ENCODE measurements at regions not wholly inside any gene's neighbourhood (a gene's known extent, or its start where the extent isn't known, plus 50 kb on each side); places are given as distances from the start of the nearest gene placed in this dataset.

DNA sequence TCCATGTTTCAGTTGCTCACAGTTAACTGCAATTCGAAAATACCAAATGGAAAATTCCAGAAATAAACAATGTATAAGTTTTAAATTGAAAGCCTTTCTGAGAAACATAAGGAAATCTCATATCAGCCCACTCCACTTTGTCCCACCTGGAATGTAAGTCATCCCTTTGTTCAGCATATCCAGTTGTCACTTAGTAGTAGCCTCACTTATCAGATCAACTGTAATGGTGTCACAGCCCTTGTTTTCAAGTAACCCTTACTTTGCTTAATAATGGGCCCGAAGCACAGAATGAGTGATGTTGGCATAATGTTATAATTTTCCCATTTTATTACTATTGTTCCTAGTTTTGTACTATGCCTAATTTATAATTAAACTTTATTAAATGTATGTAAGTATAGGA, 646.8 kb downstream of the C12orf50 start:
- Histone ChIP-seq H3K27me3 (ENCODE audit: insufficient read depth, low read depth, low read length) (no peaks in the 10 kb centered on the region), H3K27ac (ENCODE audit: low read length) (no peak overlapping the region), H3K4me2 (ENCODE audit: low read length) (no peak overlapping the region), H3K4me3 (ENCODE audit: low read length) (no peak overlapping the region), H3F3A (ENCODE audit: insufficient read depth, low read length, poor library complexity, severe bottlenecking) (no peaks in the 10 kb centered on the region), H2AFZ (ENCODE audit: low read depth, low read length) (no peak overlapping the region), H3K36me3 (ENCODE audit: insufficient read depth, low read length) (no peaks in the 10 kb centered on the region), H3K9ac (ENCODE audit: low read length) (no peak overlapping the region), H3K9me2 (ENCODE audit: insufficient read depth, low read length) (no peaks in the 10 kb centered on the region), H4K20me1 (ENCODE audit: insufficient read depth) (no peaks in the 10 kb centered on the region), H3K79me2 (replicated peaks; ENCODE audit: insufficient read depth, low read length) (no peaks in the 10 kb centered on the region), H3K9me3 (ENCODE audit: low read length) (no peaks in the 10 kb centered on the region)
- TF ChIP-seq, protein P1, sequence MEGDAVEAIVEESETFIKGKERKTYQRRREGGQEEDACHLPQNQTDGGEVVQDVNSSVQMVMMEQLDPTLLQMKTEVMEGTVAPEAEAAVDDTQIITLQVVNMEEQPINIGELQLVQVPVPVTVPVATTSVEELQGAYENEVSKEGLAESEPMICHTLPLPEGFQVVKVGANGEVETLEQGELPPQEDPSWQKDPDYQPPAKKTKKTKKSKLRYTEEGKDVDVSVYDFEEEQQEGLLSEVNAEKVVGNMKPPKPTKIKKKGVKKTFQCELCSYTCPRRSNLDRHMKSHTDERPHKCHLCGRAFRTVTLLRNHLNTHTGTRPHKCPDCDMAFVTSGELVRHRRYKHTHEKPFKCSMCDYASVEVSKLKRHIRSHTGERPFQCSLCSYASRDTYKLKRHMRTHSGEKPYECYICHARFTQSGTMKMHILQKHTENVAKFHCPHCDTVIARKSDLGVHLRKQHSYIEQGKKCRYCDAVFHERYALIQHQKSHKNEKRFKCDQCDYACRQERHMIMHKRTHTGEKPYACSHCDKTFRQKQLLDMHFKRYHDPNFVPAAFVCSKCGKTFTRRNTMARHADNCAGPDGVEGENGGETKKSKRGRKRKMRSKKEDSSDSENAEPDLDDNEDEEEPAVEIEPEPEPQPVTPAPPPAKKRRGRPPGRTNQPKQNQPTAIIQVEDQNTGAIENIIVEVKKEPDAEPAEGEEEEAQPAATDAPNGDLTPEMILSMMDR (IDR thresholded peaks at IDR 0.05; ENCODE audit: poor library complexity, severe bottlenecking) = no peak
- TF ChIP-seq RAD21 (conservative IDR thresholded peaks at IDR 0.05) (no peak), POLR2AphosphoS5 (IDR thresholded peaks at IDR 0.05) (no peak), MXI1 (conservative IDR thresholded peaks at IDR 0.05; ENCODE audit: poor library complexity, severe bottlenecking) (no peak), EP300 (conservative IDR thresholded peaks at IDR 0.05; ENCODE audit: poor library complexity, severe bottlenecking) (no peak), EZH2 (IDR thresholded peaks at IDR 0.05; ENCODE audit: borderline replicate concordance, insufficient read depth, low read length, poor library complexity, severe bottlenecking) (no peak), TAF1 (IDR thresholded peaks at IDR 0.05; ENCODE audit: low read depth) (no peak), SMC3 (conservative IDR thresholded peaks at IDR 0.05; ENCODE audit: poor library complexity) (no peak)
- TF ChIP-seq, protein P2, sequence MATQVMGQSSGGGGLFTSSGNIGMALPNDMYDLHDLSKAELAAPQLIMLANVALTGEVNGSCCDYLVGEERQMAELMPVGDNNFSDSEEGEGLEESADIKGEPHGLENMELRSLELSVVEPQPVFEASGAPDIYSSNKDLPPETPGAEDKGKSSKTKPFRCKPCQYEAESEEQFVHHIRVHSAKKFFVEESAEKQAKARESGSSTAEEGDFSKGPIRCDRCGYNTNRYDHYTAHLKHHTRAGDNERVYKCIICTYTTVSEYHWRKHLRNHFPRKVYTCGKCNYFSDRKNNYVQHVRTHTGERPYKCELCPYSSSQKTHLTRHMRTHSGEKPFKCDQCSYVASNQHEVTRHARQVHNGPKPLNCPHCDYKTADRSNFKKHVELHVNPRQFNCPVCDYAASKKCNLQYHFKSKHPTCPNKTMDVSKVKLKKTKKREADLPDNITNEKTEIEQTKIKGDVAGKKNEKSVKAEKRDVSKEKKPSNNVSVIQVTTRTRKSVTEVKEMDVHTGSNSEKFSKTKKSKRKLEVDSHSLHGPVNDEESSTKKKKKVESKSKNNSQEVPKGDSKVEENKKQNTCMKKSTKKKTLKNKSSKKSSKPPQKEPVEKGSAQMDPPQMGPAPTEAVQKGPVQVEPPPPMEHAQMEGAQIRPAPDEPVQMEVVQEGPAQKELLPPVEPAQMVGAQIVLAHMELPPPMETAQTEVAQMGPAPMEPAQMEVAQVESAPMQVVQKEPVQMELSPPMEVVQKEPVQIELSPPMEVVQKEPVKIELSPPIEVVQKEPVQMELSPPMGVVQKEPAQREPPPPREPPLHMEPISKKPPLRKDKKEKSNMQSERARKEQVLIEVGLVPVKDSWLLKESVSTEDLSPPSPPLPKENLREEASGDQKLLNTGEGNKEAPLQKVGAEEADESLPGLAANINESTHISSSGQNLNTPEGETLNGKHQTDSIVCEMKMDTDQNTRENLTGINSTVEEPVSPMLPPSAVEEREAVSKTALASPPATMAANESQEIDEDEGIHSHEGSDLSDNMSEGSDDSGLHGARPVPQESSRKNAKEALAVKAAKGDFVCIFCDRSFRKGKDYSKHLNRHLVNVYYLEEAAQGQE (IDR thresholded peaks at IDR 0.05; ENCODE audit: borderline replicate concordance) = no peak

DNA sequence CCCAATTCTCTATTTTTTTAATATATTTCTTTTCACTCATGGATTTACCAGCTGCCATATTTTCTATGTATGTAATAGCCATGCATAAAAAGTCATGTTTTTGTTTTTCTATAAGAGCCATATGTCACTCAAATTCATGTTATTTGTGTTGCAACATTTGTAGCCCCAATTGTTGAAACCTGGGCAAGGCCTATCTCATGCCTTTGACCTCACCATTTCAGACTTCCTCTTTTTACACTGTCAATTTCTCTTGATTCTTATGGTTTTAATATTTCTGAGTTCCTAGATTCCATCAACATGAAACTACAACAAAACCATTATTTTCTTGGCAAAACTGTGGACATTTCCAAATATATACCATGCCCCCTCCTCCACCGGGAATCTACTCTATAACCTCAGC, 647.5 kb downstream of the C12orf50 start:
- TF ChIP-seq EP300 (conservative IDR thresholded peaks at IDR 0.05; ENCODE audit: poor library complexity, severe bottlenecking) = no peak
- no peak for TF ChIP-seq RAD21 (conservative IDR thresholded peaks at IDR 0.05)

DNA sequence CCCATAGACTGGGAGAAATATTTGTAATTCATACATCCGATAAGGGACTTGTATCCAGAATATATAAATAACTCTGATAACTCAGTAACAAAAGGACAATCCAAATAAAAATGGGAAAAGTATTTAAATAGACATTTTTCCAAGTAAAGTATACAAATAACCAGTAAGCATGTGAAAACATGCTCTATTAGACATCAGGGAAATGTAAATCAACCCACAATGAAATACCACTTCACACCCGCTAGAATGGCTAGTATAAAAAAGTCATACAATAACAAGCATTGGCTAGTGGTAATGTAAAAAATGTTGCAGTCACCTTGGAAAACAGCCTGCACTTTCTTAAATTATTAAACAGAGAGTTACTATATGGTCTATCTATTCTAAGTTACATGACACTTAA, 650.7 kb downstream of the C12orf50 start:
- no peaks in the 10 kb centered on the region for H4K20me1 ChIP-seq (ENCODE audit: insufficient read depth)
- no peak overlapping the region for H3K4me2 ChIP-seq (ENCODE audit: low read length)
- H3F3A ChIP-seq (ENCODE audit: insufficient read depth, low read length, poor library complexity, severe bottlenecking) = no peaks in the 10 kb centered on the region
- H2AFZ ChIP-seq (ENCODE audit: low read depth, low read length) = no peak overlapping the region
- no peaks in the 10 kb centered on the region for H3K9me2 ChIP-seq (ENCODE audit: insufficient read depth, low read length)
- no peak overlapping the region for H3K27ac ChIP-seq (ENCODE audit: low read length)
- no peaks in the 10 kb centered on the region for H3K79me2 ChIP-seq (replicated peaks; ENCODE audit: insufficient read depth, low read length)
- H3K9me3 ChIP-seq (ENCODE audit: low read length) = no peaks in the 10 kb centered on the region
- H3K9ac ChIP-seq (ENCODE audit: low read length) = no peak overlapping the region
- no peak overlapping the region for H3K4me3 ChIP-seq (ENCODE audit: low read length)
- H3K36me3 ChIP-seq (ENCODE audit: insufficient read depth, low read length) = no peaks in the 10 kb centered on the region
- no peaks in the 10 kb centered on the region for H3K27me3 ChIP-seq (ENCODE audit: insufficient read depth, low read depth, low read length)
- TF ChIP-seq RAD21 (conservative IDR thresholded peaks at IDR 0.05) (no peak), POLR2AphosphoS5 (IDR thresholded peaks at IDR 0.05) (no peak)
- TF ChIP-seq, protein P2 (IDR thresholded peaks at IDR 0.05; ENCODE audit: borderline replicate concordance) = no peak

More for the DNA sequence above, 647.5 kb downstream of the C12orf50 start:
- Histone ChIP-seq H3K4me3 (ENCODE audit: low read length) (no peak overlapping the region), H3K9ac (ENCODE audit: low read length) (no peak overlapping the region), H3K9me3 (ENCODE audit: low read length) (no peaks in the 10 kb centered on the region), H3K27ac (ENCODE audit: low read length) (no peak overlapping the region), H3K4me2 (ENCODE audit: low read length) (no peak overlapping the region), H3K9me2 (ENCODE audit: insufficient read depth, low read length) (no peaks in the 10 kb centered on the region), H3K79me2 (replicated peaks; ENCODE audit: insufficient read depth, low read length) (no peaks in the 10 kb centered on the region), H4K20me1 (ENCODE audit: insufficient read depth) (no peaks in the 10 kb centered on the region), H3K27me3 (ENCODE audit: insufficient read depth, low read depth, low read length) (no peaks in the 10 kb centered on the region), H3F3A (ENCODE audit: insufficient read depth, low read length, poor library complexity, severe bottlenecking) (no peaks in the 10 kb centered on the region), H2AFZ (ENCODE audit: low read depth, low read length) (no peak overlapping the region), H3K36me3 (ENCODE audit: insufficient read depth, low read length) (no peaks in the 10 kb centered on the region)

All from neural cell (in vitro differentiated cells).